Lower lobe of right lung (tissue), 2 donors: ENCODE measurements at regions not wholly inside any gene's neighbourhood (a gene's known extent, or its start where the extent isn't known, plus 50 kb on each side); places are given as distances from the start of the nearest gene placed in this dataset.
"Not testable (repeated sequence)": the region's sequence is repeated elsewhere in the genome, so short reads cannot be mapped to it uniquely, and the experiment has no call there.

Experiments used
- ATAC-seq, 2 donors: fragments of 200-7000 bp; cut with Tn5 transposase; one replicate each; pipeline ENCODE4 v1.9.1; 2020 to 2022; ENCODE audit warnings: mild to moderate bottlenecking in 2 of 2, moderate library complexity in 2 of 2
- DNase-seq: peaks from one replicate; pipeline ENCODE4 v3.0.0-alpha.2; 2020
- H3K27ac ChIP-seq: fragments of 200-600 bp; one replicate; pipeline ENCODE4 v1.8.0; 2022
- H3K27me3 ChIP-seq: fragments of 200-600 bp; one replicate; pipeline ENCODE4 v1.8.0; 2022; ENCODE audit warnings: low read depth
- H3K36me3 ChIP-seq: fragments of 200-600 bp; one replicate; pipeline ENCODE4 v1.8.0; 2022; ENCODE audit warnings: mild to moderate bottlenecking
- H3K4me1 ChIP-seq: fragments of 200-600 bp; one replicate; pipeline ENCODE4 v1.8.0; 2022
- H3K4me3 ChIP-seq: fragments of 200-600 bp; one replicate; pipeline ENCODE4 v1.8.0; 2022; ENCODE audit warnings: mild to moderate bottlenecking
- H3K9me3 ChIP-seq: fragments of 200-600 bp; one replicate; pipeline ENCODE4 v1.8.0; 2022
- intact Hi-C: fragments of 100-400 bp; cut with DNase I; formaldehyde crosslinking; loops from one replicate; pipeline ENCODE4 v1.11.0; 2022
- donor health status: DM: no; HTN: yes; CAD: no; lungs with severe emphysema.

- H3K4me1 ChIP-seq, H3K27me3 ChIP-seq, ATAC-seq, H3K36me3 ChIP-seq, H3K27ac ChIP-seq, H3K4me3 ChIP-seq, intact Hi-C loops, H3K9me3 ChIP-seq, DNase-seq: not testable (repeated sequence)
Observed at GRCh38 chr2:111427346-111427745, 306.6 kb downstream of the BCL2L11 start.

GRCh38 chr2:111428915-111429314 is 308.2 kb downstream of the BCL2L11 start:
- H3K36me3 ChIP-seq, ATAC-seq, intact Hi-C loops, H3K27ac ChIP-seq, H3K27me3 ChIP-seq, H3K4me1 ChIP-seq, DNase-seq, H3K9me3 ChIP-seq, H3K4me3 ChIP-seq: not testable (repeated sequence)

- H3K4me1 ChIP-seq, H3K36me3 ChIP-seq, intact Hi-C loops, H3K27me3 ChIP-seq, H3K27ac ChIP-seq, H3K4me3 ChIP-seq, ATAC-seq, DNase-seq, H3K9me3 ChIP-seq: not testable (repeated sequence)
Observed at GRCh38 chr2:111429353-111429752, 308.6 kb downstream of the BCL2L11 start.

GRCh38 chr2:111430817-111431661 is 310.3 kb downstream of the BCL2L11 start:
- DNase-seq, H3K4me3 ChIP-seq, H3K4me1 ChIP-seq, intact Hi-C loops, H3K27ac ChIP-seq, H3K27me3 ChIP-seq, H3K36me3 ChIP-seq, H3K9me3 ChIP-seq: not testable (repeated sequence)
- ATAC-seq: peak; percentile 50 to 68

GRCh38 chr2:111432423-111432822 is 311.7 kb downstream of the BCL2L11 start:
- not testable (repeated sequence) for ATAC-seq, DNase-seq

GRCh38 chr2:111432916-111433499 is 312.3 kb downstream of the BCL2L11 start:
- intact Hi-C loops, H3K9me3 ChIP-seq, H3K36me3 ChIP-seq, H3K4me3 ChIP-seq, ATAC-seq, H3K27me3 ChIP-seq, H3K27ac ChIP-seq, DNase-seq, H3K4me1 ChIP-seq: not testable (repeated sequence)

More at GRCh38 chr2:111432423-111432822, 311.7 kb downstream of the BCL2L11 start:
- H3K36me3 ChIP-seq, H3K4me3 ChIP-seq, H3K27ac ChIP-seq, H3K27me3 ChIP-seq, intact Hi-C loops, H3K4me1 ChIP-seq, H3K9me3 ChIP-seq: not testable (repeated sequence)

- H3K27ac ChIP-seq, H3K27me3 ChIP-seq, intact Hi-C loops, H3K4me1 ChIP-seq, H3K36me3 ChIP-seq, H3K9me3 ChIP-seq, DNase-seq, H3K4me3 ChIP-seq, ATAC-seq: not testable (repeated sequence)
Observed at GRCh38 chr2:111433892-111434607, 313.3 kb downstream of the BCL2L11 start.

- intact Hi-C loops, ATAC-seq: not testable (repeated sequence)
Observed at GRCh38 chr2:111434608-111434939, 313.9 kb downstream of the BCL2L11 start.

GRCh38 chr2:111435553-111436310 is 315.0 kb downstream of the BCL2L11 start:
- H3K9me3 ChIP-seq, H3K36me3 ChIP-seq, H3K4me3 ChIP-seq, DNase-seq, H3K27me3 ChIP-seq, ATAC-seq, intact Hi-C loops, H3K4me1 ChIP-seq, H3K27ac ChIP-seq: not testable (repeated sequence)

More at GRCh38 chr2:111434608-111434939, 313.9 kb downstream of the BCL2L11 start:
- not testable (repeated sequence) for H3K27ac ChIP-seq, H3K4me1 ChIP-seq, H3K36me3 ChIP-seq, H3K4me3 ChIP-seq, H3K27me3 ChIP-seq, DNase-seq, H3K9me3 ChIP-seq

GRCh38 chr2:111436411-111436810 is 315.7 kb downstream of the BCL2L11 start:
- H3K9me3 ChIP-seq, H3K4me1 ChIP-seq, DNase-seq, H3K27ac ChIP-seq, ATAC-seq, H3K4me3 ChIP-seq, H3K27me3 ChIP-seq, H3K36me3 ChIP-seq, intact Hi-C loops: not testable (repeated sequence)

GRCh38 chr2:111437288-111437990 is 316.7 kb downstream of the BCL2L11 start:
- H3K4me3 ChIP-seq, intact Hi-C loops, DNase-seq, H3K27me3 ChIP-seq, H3K36me3 ChIP-seq, H3K27ac ChIP-seq, H3K9me3 ChIP-seq, H3K4me1 ChIP-seq: not testable (repeated sequence)
- peak in 1 of 2 donors; percentile 20 for ATAC-seq

- H3K27ac ChIP-seq, intact Hi-C loops: not testable (repeated sequence)
Observed at GRCh38 chr2:111438161-111438560, 317.4 kb downstream of the BCL2L11 start.

GRCh38 chr2:111439237-111439636 is 318.5 kb downstream of the BCL2L11 start:
- H3K4me1 ChIP-seq, H3K9me3 ChIP-seq, H3K36me3 ChIP-seq, DNase-seq, intact Hi-C loops, H3K27ac ChIP-seq, H3K4me3 ChIP-seq, ATAC-seq, H3K27me3 ChIP-seq: not testable (repeated sequence)

More at GRCh38 chr2:111438161-111438560, 317.4 kb downstream of the BCL2L11 start:
- not testable (repeated sequence) for H3K36me3 ChIP-seq, H3K9me3 ChIP-seq, H3K4me3 ChIP-seq, DNase-seq, H3K27me3 ChIP-seq, ATAC-seq, H3K4me1 ChIP-seq
